Tibial nerve (tissue), 4 donors: ENCODE measurements at regions not wholly inside any gene's neighbourhood (a gene's known extent, or its start where the extent isn't known, plus 50 kb on each side); places are given as distances from the start of the nearest gene placed in this dataset.
"Not testable (repeated sequence)": the region's sequence is repeated elsewhere in the genome, so short reads cannot be mapped to it uniquely, and the experiment has no call there.

Experiments
- DNase-seq, 2 donors: peaks; one replicate each; pipeline ENCODE4 v3.0.0-alpha.2; 2019; ENCODE audit warnings: low spot score in 2 of 2
- H3K27ac ChIP-seq, 4 donors: fragments of 200-600 bp; sonication (generic) in 3 of 4; one replicate each; pipeline ENCODE4 v1.5.1; 2017 to 2019; ENCODE audit warnings: mild to moderate bottlenecking in 1 of 4
- H3K27me3 ChIP-seq, 2 donors: fragments of 200-600 bp; sonication (generic) in 1 of 2; one replicate each; pipeline versions ENCODE4 v1.5.1 to v1.6.0; 2017 to 2019
- H3K36me3 ChIP-seq, 3 donors: fragments of 200-600 bp; sonication (generic); one replicate each; pipeline ENCODE4 v1.5.1; 2018 to 2019
- H3K4me1 ChIP-seq, 4 donors: fragments of 200-600 bp; sonication (generic) in 3 of 4; one replicate each; pipeline ENCODE4 v1.5.1; 2017 to 2019
- H3K4me3 ChIP-seq, 4 donors: fragments of 200-600 bp; sonication (generic) in 3 of 4; one replicate each; pipeline ENCODE4 v1.5.1; 2017 to 2019; ENCODE audit warnings: mild to moderate bottlenecking in 1 of 4, moderate library complexity in 1 of 4
- H3K9me3 ChIP-seq, 4 donors: fragments of 200-600 bp; sonication (generic) in 3 of 4; one replicate each; pipeline ENCODE4 v1.5.1; 2017 to 2019
- EP300 ChIP-seq, 2 donors: sonication (generic); formaldehyde crosslinking; IDR thresholded peaks; one replicate each; pipeline ENCODE4 v1.6.1; 2017; ENCODE audit warnings: antibody characterized with exemption in 2 of 2, mild to moderate bottlenecking in 1 of 2
- POLR2A ChIP-seq, 2 donors: fragments of 450-650 bp; IDR thresholded peaks; one replicate each; pipeline ENCODE4 v1.6.1; 2017; ENCODE audit warnings: antibody characterized with exemption in 2 of 2, mild to moderate bottlenecking in 2 of 2, moderate library complexity in 2 of 2
- WGBS, 2 donors: methylation state at CpG; one replicate each; pipeline ENCODE4 v1.1.5; 2018; 5-methylcytosine and 5-hydroxymethylcytosine counted together
- TF ChIP-seq, protein P1 (sequence below), 5 experiments: fragments of 200-600 bp in 3 of 5; fragments of 450-650 bp in 2 of 5; sonication (generic) in 3 of 5; IDR thresholded peaks; one replicate each; pipeline ENCODE4 v1.5.1; 2016 to 2019; ENCODE audit warnings: antibody characterized with exemption in 5 of 5, mild to moderate bottlenecking in 3 of 5, moderate library complexity in 2 of 5

- TF ChIP-seq, protein P1, sequence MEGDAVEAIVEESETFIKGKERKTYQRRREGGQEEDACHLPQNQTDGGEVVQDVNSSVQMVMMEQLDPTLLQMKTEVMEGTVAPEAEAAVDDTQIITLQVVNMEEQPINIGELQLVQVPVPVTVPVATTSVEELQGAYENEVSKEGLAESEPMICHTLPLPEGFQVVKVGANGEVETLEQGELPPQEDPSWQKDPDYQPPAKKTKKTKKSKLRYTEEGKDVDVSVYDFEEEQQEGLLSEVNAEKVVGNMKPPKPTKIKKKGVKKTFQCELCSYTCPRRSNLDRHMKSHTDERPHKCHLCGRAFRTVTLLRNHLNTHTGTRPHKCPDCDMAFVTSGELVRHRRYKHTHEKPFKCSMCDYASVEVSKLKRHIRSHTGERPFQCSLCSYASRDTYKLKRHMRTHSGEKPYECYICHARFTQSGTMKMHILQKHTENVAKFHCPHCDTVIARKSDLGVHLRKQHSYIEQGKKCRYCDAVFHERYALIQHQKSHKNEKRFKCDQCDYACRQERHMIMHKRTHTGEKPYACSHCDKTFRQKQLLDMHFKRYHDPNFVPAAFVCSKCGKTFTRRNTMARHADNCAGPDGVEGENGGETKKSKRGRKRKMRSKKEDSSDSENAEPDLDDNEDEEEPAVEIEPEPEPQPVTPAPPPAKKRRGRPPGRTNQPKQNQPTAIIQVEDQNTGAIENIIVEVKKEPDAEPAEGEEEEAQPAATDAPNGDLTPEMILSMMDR (IDR thresholded peaks at IDR 0.05), result no peak
- TF ChIP-seq POLR2A (IDR thresholded peaks at IDR 0.05), result no peak
- no peak for TF ChIP-seq EP300 (IDR thresholded peaks at IDR 0.05)
- Histone ChIP-seq H3K4me1 (peaks cover 0 to 8% (median 3%) of the 10 kb centered on the region in 4 donors), H3K9me3 (no peaks in the 10 kb centered on the region), H3K27ac (no peak overlapping the region), H3K4me3 (no peak overlapping the region), H3K36me3 (no peaks in the 10 kb centered on the region), H3K27me3 (no peaks in the 10 kb centered on the region)
- WGBS, 2 donors, result 97 to 99% methylated on average over 3 of the region's 3 CpGs
- DNase-seq, result no peak
Measured at GRCh38 chr1:234852659-234853058, 242.7 kb upstream of the IRF2BP2 start.

DNA sequence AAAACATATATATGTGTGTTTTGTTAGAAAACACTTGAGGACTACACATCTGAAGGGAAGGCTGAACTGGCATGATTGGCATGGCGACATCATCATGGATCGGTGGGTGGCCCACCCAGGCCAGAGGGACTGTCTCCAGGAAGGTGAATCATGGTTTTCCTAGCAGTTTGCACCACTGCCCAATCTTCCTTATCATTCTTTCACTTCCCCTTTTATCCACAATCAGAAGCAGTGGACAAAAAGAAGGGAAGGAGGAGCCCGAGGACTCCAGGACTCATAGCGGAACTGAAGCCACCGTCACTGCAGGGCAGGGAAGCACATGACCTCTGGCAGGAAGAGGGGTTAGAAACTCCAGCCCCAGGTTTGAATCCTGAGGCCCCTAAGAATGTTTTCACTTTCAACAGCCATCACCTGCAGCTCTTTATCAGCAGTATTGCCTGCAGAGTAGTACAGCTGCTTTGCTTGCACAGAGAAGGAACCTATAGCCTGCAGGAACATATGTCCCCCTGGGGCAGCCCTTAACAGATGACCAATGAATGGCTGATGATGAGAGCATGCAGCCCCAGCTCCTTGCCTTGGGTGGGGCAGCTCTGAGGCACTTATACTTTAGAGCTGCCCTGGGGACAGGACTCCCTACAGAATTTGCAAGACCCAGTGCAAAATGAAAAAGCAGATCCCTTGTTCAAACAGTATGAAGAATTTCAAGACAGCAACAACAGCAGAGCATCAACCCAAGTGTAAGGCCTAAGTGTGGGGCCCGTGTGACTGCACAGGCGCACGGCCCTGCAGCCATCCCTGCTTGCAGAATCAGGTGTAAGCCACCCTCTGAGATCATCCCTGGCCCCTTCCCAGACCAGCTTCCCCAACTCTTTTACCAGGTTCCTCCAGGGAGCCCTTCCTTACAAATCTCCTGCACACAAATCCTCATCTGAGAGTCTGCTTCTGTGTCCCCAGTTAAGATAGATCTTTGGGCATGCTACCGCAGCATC lies 241.8 kb upstream of the IRF2BP2 start:
- H3K27me3 ChIP-seq, result no peaks in the 10 kb centered on the region
- H3K27ac ChIP-seq, result no peak overlapping the region
- 70 to 71% methylated on average over 9 of the region's 9 CpGs for WGBS, 2 donors
- no peaks in the 10 kb centered on the region for H3K9me3 ChIP-seq
- peaks cover 0 to 8% (median 3%) of the 10 kb centered on the region in 4 donors for H3K4me1 ChIP-seq
- DNase-seq, result no peak
- no peaks in the 10 kb centered on the region for H3K36me3 ChIP-seq
- TF ChIP-seq, protein P1 (IDR thresholded peaks at IDR 0.05), result no peak
- TF ChIP-seq EP300 (IDR thresholded peaks at IDR 0.05) (no peak), POLR2A (IDR thresholded peaks at IDR 0.05) (no peak)
- no peak overlapping the region for H3K4me3 ChIP-seq

- Histone ChIP-seq H3K4me3 (no peak overlapping the region), H3K27ac (no peak overlapping the region), H3K4me1 (peaks cover 0 to 10% (median 4%) of the 10 kb centered on the region in 4 donors), H3K36me3 (no peaks in the 10 kb centered on the region), H3K9me3 (no peaks in the 10 kb centered on the region), H3K27me3 (no peaks in the 10 kb centered on the region)
- no peak for TF ChIP-seq EP300 (IDR thresholded peaks at IDR 0.05)
- DNase-seq, result no peak
- 85 to 87% methylated on average over 8 of the region's 8 CpGs for WGBS, 2 donors
Measured at GRCh38 chr1:234849832-234850231, 239.9 kb upstream of the IRF2BP2 start.

DNA sequence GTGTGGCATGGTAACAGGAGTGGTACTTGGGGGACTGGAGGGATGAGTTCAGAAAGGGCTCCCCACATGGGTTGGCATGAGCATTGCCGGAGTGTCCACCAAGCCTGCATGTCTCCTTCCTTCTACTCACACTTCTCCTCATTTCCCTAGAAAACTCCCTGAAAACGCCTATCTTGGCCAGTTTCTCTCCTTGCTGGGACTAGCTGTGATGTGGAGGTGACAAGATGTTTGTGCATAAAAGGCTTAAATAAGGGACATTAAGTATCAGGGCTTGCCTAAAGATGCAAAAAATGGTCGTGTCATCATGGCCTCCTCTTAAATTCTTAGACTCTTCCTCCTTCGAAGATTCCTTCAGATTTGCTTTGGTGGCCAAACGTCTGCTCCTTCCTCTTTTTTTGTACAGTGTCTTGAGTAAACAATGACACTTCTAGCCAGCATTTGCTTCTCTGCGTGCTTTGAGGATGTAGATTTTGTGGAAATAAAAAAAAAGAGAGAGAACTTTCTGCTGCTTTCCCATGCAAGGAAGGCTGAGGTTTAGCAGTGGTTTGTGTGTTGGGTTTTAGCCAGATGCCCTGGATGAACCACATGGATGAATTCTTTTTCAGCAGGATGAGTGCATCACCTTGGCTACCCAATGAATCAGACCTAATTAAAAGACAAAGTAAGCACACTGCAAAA lies 239.1 kb upstream of the IRF2BP2 start:
- TF ChIP-seq EP300 (IDR thresholded peaks at IDR 0.05) (peak in 1 of 2 donors; percentile 57), POLR2A (IDR thresholded peaks at IDR 0.05) (no peak)
- TF ChIP-seq, protein P1 (IDR thresholded peaks at IDR 0.05), result no peak
- Histone ChIP-seq H3K27ac (no peak overlapping the region), H3K4me3 (no peak overlapping the region), H3K4me1 (peaks cover 0 to 12% (median 5%) of the 10 kb centered on the region in 4 donors), H3K9me3 (no peaks in the 10 kb centered on the region), H3K27me3 (no peaks in the 10 kb centered on the region), H3K36me3 (no peaks in the 10 kb centered on the region)
- DNase-seq, result no peak
- WGBS, 2 donors, result 76 to 79% methylated on average over 6 of the region's 6 CpGs

GRCh38 chr1:234846813-234847212 lies 236.8 kb upstream of the IRF2BP2 start:
- 91 to 95% methylated on average over 2 of the region's 2 CpGs for WGBS, 2 donors
- not testable (repeated sequence) for H3K27me3 ChIP-seq, H3K27ac ChIP-seq, H3K9me3 ChIP-seq, H3K4me3 ChIP-seq, DNase-seq, H3K36me3 ChIP-seq
- H3K4me1 ChIP-seq, result peaks cover 0 to 20% (median 9%) of the 10 kb centered on the region in 4 donors

DNA sequence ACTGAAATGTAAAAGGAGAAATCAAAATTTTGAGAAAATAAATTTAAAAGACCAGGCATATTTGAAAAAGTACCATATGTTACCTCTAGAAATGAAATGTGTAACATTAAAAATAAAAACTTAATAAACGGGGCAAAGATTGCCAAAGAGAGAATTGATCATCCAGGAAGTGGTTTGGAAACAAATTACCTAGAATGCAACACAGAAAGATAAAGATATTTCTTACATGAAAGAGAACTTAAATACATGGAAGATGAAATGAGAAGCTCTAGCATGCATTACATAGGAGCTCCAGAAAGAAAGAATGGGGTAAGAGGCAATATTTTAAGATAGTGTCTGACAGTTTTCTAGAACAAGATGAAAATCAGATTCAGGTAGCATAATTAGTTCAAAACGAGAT lies 235.9 kb upstream of the IRF2BP2 start:
- 81 to 87% methylated on average over 2 of the region's 2 CpGs for WGBS, 2 donors
- TF ChIP-seq EP300 (IDR thresholded peaks at IDR 0.05) (no peak), POLR2A (IDR thresholded peaks at IDR 0.05) (no peak)
- TF ChIP-seq, protein P1 (IDR thresholded peaks at IDR 0.05), result no peak

More for the DNA sequence above, 235.9 kb upstream of the IRF2BP2 start:
- no peaks in the 10 kb centered on the region for H3K36me3 ChIP-seq
- H3K4me3 ChIP-seq, result no peak overlapping the region
- H3K9me3 ChIP-seq, result no peaks in the 10 kb centered on the region
- H3K27me3 ChIP-seq, result no peaks in the 10 kb centered on the region
- no peak overlapping the region for H3K27ac ChIP-seq
- H3K4me1 ChIP-seq, result peaks cover 0 to 20% (median 8%) of the 10 kb centered on the region in 4 donors
- DNase-seq, result no peak
